Left renal cortex interstitium (tissue), 4 donors: ENCODE measurements at regions not wholly inside any gene's neighbourhood (a gene's known extent, or its start where the extent isn't known, plus 50 kb on each side); places are given as distances from the start of the nearest gene placed in this dataset.
A peak's percentile ranks its signal among the peaks of the same experiment; 100 is the strongest.
"Not testable (repeated sequence)": the region's sequence is repeated elsewhere in the genome, so short reads cannot be mapped to it uniquely, and the experiment has no call there.

ENCODE experiments used
- DNase-seq, 4 donors: peaks; one replicate each; pipeline ENCODE4 v3.0.0-alpha.2; 2013; ENCODE audit warnings: low read depth in 4 of 4, low spot score in 2 of 4, missing footprints in 1 of 4

DNA sequence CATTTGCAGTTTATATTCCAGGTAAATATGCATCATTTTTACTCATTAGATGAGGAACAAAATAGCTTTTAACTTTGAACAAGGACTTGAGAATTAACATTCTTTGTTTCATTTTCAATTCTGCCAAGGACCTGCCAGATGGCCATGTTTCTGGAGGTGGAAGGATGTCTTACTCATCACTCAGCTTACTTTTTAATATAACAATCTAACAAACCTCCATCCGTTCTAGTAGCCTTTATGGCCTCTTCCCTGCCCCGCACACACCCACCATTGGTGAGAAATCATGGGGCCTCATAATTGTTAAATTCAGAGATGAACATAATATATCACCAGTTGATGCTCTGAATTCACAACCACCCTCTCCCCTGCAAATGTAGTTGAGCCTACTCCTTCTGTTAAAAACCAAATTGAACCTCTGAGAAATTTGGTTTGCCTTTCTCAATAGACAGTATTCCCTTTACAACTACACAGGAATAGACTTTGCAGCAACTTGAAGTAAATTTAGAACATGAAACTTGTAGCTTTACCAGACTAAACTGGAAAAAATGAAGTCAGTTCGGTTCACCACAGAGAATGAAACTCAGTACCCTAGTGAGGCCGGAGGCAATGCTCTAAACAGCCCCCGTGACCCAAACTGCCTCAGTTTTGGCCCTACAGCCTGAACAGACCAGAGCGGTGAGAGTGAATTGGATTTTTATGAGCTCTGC is 50.1 kb upstream of the ACSL4 start:
- DNase-seq, result peak in 1 of 4 donors; percentile 4

DNA sequence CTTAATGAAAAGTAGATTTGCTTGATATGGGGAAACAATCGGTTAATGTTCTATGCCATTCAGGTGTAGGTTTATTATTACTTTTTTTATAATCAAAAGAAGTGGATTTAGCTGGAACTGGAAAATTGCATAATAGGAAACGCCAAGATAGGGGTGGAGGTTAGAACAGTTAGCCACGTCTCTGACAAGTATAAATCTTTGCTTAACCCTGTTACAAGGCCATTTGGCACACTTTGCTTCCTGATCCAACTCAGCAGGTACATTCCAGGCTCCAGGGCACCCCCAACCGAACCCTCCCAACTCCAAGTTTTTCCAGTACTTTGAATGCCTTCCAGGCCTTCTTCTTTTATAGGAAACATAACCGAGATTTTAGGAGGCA is 50.6 kb upstream of the ACSL4 start:
- no peak for DNase-seq

DNA sequence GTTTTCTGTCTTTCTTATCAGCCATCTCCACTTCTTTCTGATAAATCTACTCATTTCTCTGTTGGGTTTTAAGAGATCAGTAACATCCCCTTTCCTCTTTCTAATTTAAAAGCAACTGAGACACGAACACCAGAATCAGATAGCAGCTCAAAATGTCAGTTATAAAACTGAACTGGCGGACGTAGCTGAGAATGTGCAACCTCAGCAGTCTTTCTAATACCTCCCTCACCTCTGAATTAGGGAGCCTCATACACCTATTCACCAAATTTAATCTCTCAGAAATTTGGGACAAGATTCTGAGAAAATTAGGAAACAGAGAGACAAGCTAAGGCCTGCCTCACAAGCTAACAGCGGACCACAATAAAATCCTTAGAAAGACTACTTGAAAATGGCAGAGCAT is 52.0 kb upstream of the ACSL4 start:
- no peak for DNase-seq

GRCh38 chrX:109790511-109790910 is 57.5 kb upstream of the ACSL4 start:
- DNase-seq, result not testable (repeated sequence)

- no peak for DNase-seq
Observed at GRCh38 chrX:109793191-109793590, 60.1 kb upstream of the ACSL4 start.

GRCh38 chrX:109795682-109796081 is 62.6 kb upstream of the ACSL4 start:
- no peak for DNase-seq

GRCh38 chrX:109797311-109797975 is 64.4 kb upstream of the ACSL4 start:
- DNase-seq, result no peak

DNA sequence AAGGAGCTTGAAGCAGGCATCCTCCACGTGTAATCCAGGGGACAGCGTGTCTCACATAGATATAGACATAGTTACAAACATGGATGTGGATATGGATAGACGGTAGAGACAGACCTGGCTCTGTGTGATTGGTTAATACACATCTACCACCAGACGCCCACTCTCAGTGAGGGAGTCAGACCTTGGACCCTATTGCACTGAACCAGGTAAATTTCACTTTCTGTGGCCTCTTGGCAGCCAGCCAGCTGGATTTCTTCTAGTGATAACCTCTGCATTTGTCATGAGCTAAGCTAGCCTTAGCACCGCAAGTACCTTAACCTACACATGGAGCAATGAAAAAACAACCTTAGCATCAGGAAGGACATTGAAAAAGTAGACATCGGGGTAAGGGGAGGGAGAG is 79.2 kb upstream of the ACSL4 start:
- no peak for DNase-seq

DNA sequence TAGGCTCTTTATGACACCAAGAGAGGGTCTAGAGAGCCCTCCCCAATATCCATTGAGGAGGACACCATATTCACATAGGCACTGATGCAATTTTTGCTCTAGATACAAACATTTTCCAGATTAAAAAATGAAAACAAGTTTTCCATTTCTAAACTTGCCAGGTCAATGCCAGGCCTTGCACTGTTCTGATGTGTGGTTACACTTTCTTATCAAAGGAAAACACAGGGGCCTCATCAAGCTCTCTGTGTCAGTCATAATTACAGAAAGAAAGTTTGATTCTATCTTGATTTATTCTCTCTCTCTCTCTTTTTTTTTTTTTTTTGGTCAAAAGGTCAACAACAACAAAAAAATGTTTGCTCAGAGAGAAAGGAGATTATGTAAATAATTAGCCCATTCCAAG is 80.2 kb upstream of the ACSL4 start:
- DNase-seq, result no peak

DNA sequence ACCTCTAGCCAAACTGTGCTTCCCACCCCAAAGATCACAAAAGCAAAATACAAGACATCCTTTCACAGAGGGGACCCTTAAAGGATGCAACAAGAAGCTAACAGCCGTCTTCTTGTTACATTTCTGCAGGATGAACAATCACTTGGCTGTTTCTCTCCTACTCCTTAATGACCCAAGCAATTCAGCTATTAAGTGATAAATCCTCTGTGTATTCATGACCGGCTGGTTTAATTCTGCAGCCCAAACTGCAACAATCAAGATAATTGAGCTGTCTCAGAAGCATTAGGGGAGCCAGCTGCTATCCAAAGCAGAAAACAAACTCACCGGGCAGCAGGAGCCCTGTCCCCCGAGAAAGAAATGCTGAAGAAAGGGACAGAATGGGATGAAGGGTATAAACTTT is 85.9 kb upstream of the ACSL4 start:
- DNase-seq, result no peak

DNA sequence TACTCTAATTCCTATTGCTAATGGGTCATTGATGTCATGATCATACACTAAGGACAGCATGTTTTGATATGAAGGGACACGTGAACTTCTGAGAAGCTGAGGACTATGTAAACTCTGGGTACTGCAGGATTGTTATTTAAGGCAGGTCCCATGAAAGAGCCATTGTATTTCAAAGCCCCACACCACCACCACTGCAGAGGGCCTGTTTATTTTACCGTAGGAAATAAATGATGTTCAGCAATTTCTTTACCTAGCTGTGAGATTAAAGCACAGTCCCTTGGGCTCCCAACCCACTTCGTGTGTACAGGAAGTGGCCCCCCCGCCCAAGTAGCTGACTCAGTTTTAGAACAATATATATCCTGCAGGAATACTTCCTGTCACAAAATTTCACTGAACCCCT is 89.8 kb upstream of the ACSL4 start:
- DNase-seq, result no peak

DNA sequence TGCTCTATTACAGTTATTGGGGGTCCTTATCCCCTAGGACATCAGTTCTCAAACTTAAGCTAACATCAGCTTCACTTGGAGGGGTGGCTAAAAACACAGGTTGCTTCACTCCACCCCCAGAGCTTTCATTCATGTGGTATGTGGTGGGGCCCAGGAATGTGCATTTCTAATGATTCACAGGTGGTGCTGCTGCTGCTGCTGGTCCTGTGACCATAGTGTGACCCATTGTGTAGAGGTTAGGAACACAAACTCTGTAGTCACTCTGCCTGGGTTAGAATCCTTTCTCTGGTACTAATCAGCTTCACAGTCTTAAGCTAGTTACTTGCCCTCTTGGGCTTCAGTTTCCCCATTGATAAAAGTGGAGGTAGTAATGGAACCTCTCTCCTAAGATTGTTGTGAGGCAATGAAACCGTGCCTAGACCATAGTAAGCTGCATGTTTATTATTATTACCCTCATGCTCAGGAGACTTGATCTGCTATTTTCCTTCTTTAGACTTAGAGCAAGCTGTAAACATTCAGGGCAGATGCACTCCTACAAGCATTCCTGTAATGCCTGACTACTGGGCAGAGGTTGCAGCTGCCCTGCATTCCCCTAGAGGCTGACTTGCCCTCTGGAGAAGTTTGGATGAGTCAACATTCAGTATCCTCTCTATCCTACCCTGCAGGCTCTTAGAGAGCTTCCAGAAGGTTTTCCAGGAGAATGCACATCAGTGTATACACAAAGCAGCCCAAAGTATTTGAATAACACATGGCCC is 94.1 kb upstream of the ACSL4 start:
- DNase-seq, result no peak

DNA sequence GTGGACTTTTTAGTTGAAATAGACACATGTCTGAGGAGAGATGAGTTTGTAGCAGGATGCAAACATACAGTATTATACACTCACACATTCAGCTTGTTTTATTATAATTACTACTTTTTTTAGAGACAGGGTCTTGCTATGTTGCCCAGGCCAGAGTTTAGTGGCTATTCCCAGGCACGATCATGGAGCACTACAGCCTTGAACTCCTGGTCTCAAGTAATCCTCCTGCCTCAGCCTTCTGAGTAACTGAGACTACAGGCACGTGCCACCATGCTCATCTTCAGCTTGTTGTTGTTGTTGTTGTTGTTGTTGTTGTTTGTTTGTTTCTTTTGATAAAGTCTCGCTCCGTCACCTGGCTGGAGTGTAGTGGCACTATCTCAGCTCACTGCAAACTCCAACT is 94.7 kb upstream of the ACSL4 start:
- no peak for DNase-seq

DNA sequence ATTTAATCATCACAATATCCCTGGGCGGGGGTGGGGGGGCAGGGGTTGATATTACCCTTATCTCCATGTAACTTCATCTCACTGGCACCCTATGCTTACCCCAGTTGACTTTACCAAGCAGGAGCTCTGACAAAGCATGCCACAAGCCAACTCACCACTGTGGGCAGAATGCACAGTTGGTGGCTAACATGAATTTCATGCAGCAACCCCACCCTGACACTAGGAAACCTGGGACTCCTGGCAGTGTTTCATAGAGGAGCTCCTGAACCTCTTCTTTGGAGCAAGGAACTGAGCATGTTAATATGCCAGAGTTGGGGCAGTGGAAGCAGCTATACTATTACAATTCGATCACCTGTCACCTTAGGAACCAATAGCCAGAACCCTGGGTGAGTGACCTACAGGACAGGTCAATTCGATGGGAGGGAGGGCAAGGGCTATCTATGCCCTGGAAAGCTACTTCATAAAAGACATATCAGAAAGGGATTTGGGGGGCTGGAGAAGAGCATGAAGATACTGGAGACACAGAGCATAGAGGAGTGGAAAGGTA is 97.2 kb upstream of the ACSL4 start:
- no peak for DNase-seq

DNA sequence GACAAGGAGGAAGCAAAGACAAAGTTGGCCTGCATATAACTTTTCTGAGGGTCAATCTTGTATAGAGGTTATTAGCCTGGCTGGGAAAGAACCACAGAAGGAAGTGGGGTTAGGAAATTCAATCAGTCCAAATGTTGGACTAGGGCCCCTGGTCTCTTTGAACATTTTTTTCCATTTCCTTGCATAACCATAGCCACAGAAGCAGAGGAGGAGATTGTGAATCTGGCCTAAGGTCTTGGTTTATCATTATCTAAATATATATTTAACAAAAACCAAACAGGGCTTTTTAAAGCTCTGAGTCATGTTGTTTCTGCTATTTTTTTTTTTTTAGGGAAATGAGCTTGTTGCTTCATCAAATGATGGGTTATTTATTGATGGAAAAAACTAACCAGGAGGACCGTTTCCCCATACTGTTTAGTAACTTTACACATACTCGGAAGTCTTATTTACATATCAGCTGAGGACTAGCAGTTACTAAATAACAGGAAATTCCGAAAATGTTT is 97.7 kb upstream of the ACSL4 start:
- no peak for DNase-seq

DNA sequence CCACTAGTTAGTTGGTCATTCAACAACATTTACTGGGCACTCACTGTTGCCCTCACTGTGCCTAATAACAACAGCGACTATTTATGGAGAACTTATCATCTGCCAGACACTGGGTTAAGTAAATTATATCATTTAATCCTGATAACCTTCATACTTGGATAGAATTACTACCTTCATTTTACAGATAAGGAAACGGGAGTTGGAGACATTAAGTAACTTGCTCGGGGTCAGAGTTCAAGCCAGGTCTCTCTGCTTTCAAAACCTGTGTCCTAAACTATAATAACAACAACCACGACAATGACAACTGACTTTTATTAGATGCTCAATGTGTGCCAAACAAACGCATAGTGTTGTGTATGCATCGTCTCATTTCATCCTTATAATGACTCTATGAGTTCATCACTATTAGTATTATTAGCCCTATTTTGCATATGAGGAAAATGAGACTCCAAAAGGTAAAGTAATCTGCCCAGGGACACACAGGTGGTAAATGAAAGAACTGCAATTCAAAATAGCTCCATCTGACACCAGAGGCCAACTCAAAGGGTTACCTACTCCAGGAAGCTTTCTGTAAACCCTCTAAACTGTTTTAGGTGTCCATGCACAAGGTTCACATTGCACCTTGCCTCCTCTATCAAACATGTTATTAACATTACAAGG is 98.4 kb upstream of the ACSL4 start:
- no peak for DNase-seq

GRCh38 chrX:109839694-109840567 is 106.9 kb upstream of the ACSL4 start:
- DNase-seq, result no peak

DNA sequence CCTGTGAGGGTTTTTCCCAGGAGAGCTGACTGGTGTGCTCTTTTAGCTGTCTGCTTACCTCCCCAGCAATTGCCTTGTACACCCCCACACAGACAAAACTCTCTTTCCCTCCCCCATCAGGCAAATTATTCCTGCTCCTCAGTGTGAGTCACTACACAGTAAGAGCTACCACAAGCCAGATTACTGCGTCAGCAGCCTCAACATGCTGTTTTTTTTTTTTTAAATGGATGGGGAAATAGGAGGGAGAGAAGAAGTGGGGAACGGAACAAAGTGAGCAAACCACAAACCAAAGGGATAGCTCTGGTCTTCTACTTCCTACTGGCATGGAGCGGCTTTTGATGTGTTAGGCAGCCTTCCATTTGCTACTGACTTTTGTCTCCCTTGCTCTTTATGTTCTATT is 107.5 kb upstream of the ACSL4 start:
- DNase-seq, result no peak

DNA sequence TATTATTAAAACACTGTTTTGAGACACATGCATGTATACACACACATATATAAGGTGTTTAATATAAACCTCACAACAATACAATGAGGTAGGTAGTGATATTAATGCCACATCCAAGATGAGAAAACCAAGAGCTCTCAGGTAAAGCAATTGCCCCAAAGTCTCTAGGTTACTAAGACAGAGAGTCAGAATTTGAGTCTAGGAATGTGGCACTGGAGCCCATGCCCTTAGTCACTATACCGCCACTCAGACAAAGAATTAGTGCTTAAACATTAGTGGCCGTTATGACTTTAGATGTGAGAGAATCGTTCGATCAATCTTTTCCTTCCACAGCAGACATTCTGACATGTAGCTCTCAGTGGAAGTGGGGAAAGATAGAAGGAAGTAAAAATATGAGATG is 108.2 kb upstream of the ACSL4 start:
- no peak for DNase-seq
